Spleen (tissue), 7 donors: ENCODE measurements at regions not wholly inside any gene's neighbourhood (a gene's known extent, or its start where the extent isn't known, plus 50 kb on each side); places are given as distances from the start of the nearest gene placed in this dataset.

Experiments
- CTCF ChIP-seq, 11 experiments: fragments of 200-600 bp in 7 of 11; fragments of 450-650 bp in 4 of 11; sonication (generic) in 4 of 11; IDR thresholded peaks in 8 of 11; conservative IDR thresholded peaks in 3 of 11; 1 replicate in 7 of 11; 2 replicates in 4 of 11; pipeline versions ENCODE4 v1.4.0 to v1.8.0; 2016 to 2021; ENCODE audit warnings: antibody characterized with exemption in 11 of 11, inconsistent platforms in 4 of 11, mild to moderate bottlenecking in 1 of 11
- POLR2A ChIP-seq, 3 donors: fragments of 450-650 bp; IDR thresholded peaks; one replicate each; pipeline ENCODE4 v1.5.1; 2017; ENCODE audit warnings: antibody characterized with exemption in 3 of 3, mild to moderate bottlenecking in 1 of 3
- donor health status: DM: no; HTN: no; CAD: no; lungs with moderate emphysema.
- donor health status: DM: no; HTN: no; CAD: no.
- donor health status: DM: no; HTN: no; CAD: no.

- TF ChIP-seq CTCF (IDR thresholded peaks at IDR 0.05 in 8 of 11, conservative IDR thresholded peaks at IDR 0.05 in 3 of 11), result no peak
- no peak for TF ChIP-seq POLR2A (IDR thresholded peaks at IDR 0.05)
Observed at GRCh38 chr10:55470840-55471239, 669.8 kb upstream of the PCDH15 start.
